Ishikawa (cell line): ENCODE measurements at regions not wholly inside any gene's neighbourhood (a gene's known extent, or its start where the extent isn't known, plus 50 kb on each side); places are given as distances from the start of the nearest gene placed in this dataset.

ENCODE experiments used
- CREB1 ChIP-seq: IDR thresholded peaks from 2 replicates; pipeline ENCODE4 v1.6.1; 2012; ENCODE audit warnings: low read depth
- EP300 ChIP-seq: IDR thresholded peaks from 2 replicates; pipeline ENCODE4 v1.6.1; 2012; ENCODE audit warnings: borderline replicate concordance
- YY1 ChIP-seq: IDR thresholded peaks from 2 replicates; pipeline ENCODE4 v1.6.1; 2012; ENCODE audit warnings: low read depth
- ZBTB7A ChIP-seq: IDR thresholded peaks from 2 replicates; pipeline ENCODE4 v1.6.1; 2012; ENCODE audit warnings: low read depth

DNA sequence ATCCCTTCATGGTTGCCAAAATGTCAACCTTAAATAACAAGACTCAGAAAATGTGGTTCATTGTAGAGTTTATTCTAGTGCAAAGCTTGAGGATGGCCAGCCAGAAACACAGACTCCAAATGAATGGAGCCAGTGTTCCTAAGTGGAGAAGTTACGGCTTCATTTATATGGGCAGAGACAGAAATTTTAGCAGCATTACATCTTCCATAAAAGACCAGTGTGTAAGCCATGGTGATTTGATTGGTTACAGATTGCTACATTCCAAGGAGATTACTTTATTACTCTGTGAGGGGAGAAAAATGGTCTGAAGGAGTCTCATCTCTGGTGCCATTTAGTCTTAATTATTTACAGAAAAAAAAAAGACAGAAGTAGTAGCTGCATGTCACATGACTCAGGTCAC lies 97.8 kb downstream of the OTOR start:
- TF ChIP-seq YY1 (no peak), EP300 (no peak), ZBTB7A (no peak), CREB1 (no peak)
